Activated CD4-positive, alpha-beta T cell treated with anti-CD3 and anti-CD28 coated beads, Interleukin-2, amount 50 U/mL, for 16 hours (primary cell): ENCODE measurements at regions not wholly inside any gene's neighbourhood (a gene's known extent, or its start where the extent isn't known, plus 50 kb on each side); places are given as distances from the start of the nearest gene placed in this dataset.

Source experiments
- DNase-seq: peaks from one replicate; pipeline ENCODE4 v3.0.0-alpha.2; 2020

DNA sequence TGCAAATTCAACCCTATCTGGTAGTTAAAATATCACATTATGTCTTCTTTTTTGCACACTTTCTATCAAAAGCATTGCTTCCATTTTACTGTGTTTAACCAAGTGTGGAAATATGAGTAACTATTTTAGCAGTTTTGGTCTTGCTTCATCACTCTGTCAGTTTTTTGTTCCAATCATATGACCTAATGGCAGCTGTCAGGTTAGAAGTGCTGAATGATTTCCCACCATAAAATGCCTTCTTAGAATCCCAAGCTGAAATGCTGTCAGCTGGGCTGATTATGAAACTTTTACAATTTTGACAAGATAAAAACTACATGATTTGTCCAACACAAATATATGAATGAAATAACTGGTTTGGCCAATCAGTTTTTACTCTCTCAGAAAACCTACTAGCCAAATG is 1654.6 kb upstream of the RAG2 start:
- no peak for DNase-seq

DNA sequence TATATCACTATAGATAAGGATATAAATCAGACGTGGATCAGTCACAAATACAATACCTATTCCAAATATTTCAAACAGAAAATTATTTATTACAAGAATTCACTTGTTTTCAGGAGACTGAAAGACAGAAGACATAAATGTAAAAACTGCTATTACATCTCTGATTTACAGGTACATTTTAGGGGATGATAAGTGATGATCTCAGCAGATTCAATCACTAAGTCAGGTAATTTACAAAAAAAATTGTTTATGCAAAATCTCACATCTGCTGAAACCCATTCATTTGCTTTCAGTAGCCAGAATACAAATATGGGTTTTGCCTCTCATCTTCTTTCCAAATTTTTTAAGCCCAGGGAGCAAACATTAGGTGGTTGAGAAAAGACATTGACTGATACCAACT is 1648.4 kb upstream of the RAG2 start:
- no peak for DNase-seq

- no peak for DNase-seq
These were observed 1628.6 kb upstream of the RAG2 start for GRCh38 chr11:38226684-38227083.

- DNase-seq, result no peak
These were observed 1623.3 kb upstream of the RAG2 start for GRCh38 chr11:38221295-38221694.

DNA sequence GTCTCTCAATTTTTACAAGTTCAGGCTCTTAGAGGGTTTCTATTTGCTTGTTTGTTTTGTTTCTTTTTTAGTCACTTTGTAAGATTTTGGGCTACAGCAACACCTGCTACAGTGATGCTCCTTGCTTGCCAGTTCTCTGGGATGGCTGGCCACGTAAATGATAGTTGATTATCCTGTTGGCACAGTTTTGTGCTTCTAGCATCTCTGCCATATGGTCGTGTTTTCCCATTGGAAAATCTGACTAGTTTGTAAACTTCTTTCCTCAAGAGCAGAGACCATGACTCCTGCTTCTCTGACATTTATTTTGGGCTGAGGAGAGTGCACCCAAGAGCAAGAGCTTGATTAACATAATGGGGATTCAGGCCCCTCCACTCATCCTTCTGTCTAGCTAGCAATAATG is 1621.6 kb upstream of the RAG2 start:
- DNase-seq, result no peak

DNA sequence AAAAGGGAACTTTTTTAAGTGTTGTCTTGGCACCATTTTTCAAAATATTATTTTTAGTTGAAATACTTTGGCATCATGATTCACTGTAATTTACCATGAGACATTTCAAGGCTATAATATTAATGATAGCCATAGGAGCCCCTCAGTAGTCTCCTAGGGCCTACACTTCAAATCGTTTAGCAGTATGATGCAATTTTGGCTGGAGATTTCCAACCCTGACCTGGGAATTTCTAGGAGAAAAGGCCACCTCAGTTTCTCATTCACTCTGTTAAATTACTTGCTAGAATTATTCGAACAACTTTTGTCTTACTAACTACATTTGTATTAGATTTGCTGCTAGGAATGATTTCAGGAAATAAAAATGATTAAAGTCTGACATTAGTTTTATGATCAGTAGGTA is 1610.9 kb upstream of the RAG2 start:
- DNase-seq, result no peak

DNA sequence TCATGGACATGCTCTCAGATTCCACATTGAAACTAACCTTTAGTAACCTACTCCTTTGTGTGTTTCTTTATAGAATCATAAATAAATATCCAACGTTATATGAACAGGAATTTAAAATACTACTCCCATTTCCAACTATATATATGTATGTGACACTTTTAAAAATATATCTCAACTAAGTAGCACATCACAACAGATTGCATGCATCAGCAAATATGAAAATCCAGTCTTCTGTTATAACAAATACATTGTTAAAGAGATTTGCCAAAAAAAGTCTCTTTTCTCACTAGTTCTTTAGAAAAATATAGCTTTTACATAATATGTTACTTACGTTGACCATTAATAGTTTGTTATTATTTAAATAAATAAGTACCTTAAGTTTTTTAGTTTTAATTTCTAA is 1608.6 kb upstream of the RAG2 start:
- DNase-seq, result no peak

DNA sequence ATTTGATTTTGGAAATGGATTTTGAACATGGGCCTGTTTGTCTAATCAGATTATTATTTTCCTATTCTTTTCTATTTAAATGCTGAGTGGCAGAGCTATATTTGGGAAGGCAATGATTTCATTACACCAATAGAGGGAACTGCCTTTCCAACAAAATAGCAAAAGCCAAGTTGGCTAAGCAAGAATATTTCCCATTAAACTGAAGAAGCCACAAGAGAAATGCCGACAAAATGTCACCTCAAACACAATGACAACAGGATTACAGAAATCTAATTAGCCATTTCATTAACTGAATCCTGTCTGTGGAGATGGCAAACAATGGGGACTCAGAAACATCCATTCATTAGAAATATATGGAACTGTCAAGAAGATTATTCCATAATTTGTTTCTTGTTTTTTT is 1593.1 kb upstream of the RAG2 start:
- DNase-seq, result no peak

DNA sequence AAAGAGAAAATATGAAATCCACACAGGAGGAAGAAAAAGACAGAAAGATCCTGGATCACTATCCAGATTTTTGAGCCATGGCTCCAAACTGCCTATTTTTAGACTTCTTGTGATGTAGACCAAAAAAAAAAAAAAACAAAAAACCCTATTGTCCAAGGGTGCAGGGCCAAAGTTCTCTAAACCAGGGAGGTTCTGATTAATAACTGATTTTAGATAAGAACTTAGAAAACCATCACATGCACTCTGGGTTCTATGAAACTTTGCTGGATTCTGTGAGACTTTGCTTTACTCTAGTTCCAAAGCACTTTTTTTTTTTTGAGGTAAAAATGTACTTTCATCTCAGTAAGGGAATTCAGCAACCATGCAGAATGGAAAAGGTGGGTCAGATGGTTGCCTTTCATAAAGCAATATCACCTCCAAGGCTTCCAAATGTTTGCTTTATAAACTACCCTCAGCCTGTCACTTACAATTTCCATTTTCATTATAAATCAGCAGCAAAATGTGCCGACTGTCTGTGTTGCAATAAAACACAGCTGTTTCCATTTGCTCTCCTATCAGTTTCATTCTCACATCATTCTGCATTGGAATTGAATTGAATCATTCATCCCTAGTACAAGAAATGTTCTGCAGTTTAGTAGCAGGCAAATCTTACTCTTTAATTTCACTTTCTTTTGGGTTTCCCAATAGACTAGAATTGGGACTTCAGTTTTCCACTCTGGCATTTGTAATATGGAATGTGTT is 1584.3 kb upstream of the RAG2 start:
- no peak for DNase-seq

- DNase-seq, result no peak
These were observed 1578.8 kb upstream of the RAG2 start for GRCh38 chr11:38176686-38177322.

- no peak for DNase-seq
These were observed 1575.6 kb upstream of the RAG2 start for GRCh38 chr11:38173676-38174075.

GRCh38 chr11:38169286-38169685 is 1571.2 kb upstream of the RAG2 start:
- DNase-seq, result no peak

GRCh38 chr11:38163526-38163925 is 1565.5 kb upstream of the RAG2 start:
- no peak for DNase-seq

DNA sequence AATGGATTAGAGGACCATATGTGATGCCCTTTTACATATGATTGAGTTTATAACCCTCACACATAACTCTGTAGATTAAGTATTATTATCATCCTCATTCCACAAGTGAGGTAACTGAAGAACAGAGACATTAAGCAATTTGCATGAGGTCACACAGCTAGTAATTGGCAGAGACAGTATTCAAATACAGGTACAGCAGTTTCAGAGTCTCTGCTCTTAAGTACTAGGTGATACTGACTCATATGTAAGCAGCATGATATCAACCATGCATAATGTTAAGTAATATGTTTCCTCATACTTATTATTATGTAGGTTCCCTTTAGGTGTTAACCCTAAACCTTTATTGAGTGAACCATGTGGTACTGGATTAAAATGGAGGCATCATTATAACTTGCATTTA is 1562.4 kb upstream of the RAG2 start:
- no peak for DNase-seq

GRCh38 chr11:38159038-38159437 is 1561.0 kb upstream of the RAG2 start:
- no peak for DNase-seq

DNA sequence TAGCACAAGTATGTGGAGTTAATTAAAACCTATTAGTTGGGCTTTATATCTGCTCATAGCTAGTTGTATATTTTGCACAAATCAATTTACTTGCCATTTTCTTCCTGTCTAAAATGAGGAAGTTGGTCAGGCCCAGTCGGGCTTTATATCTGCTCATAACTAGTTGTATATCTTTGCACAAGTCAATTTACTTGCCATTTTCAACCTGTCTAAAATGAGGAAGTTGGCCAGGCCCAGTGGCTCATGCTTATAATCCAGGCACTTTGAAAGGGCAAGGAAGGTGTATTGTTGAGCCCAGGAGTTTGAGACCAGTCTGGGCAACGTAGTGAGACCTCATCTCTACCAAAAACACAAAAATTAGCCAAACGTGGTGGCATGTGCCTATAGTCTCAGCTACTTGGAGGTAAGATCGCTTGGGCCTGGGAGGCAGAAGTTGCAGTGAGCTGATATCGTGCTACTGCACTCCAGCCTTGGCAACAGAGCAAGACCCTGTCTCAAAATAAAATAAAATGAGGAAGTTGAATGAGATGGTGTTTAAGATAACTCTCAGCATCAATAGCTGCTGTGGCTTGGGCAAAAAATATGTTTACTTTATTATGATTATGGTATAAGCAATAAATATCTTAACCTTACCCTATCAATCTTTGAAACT is 1558.6 kb upstream of the RAG2 start:
- no peak for DNase-seq

DNA sequence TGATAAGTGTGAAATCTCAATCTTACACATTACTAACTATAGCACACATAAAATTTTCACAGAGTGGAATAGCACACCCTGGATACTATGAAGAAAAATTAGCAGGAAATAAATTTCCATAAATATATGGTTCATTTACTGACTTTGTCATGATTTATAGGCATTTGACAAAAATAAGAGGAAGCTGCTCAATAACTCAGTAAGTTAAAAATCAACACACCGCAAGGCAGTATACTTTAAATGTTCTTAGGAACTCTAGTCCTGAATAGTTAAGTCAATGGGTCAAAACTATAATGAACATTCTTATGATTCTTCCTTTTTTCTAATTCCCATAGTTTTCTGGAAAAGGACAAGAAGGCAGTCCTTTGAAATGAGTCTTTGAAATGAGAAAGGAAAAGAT is 1557.8 kb upstream of the RAG2 start:
- no peak for DNase-seq

DNA sequence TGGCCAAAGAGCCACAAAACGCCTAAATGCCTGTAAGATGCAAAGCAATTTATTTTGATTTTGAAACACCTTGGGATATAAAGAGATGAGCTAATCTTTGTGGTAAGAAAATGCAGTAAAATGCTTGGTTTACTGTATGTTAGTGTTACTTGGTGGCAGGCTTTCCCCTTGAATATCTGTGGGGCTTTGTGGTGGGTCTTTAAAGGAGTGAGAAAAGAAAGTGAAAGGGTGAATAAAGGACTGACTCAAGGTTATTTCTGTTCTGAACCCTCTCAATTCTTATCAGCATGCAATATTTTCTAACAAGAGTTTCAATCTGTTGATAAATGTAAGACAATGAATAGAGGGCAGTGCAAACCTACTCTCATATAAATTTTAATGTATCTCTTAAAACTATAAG is 1555.9 kb upstream of the RAG2 start:
- no peak for DNase-seq

GRCh38 chr11:38143852-38144251 is 1545.8 kb upstream of the RAG2 start:
- no peak for DNase-seq

DNA sequence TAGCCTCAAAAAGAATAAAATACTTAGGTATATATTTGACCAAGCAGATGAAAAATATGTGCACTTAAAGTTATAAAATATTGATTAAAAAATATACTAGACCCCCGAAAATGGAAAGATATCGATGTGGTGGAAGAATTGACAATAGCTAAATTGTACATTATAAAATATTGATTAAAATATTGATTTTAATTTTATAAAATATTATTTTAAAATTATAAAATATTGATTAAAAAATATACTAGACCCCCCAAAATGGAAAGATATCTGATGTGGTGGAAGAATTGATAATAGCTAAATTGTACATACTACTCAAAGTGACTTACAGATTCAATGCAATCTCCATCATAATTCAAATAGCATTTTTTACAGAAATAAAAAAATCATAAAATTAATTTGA is 1540.9 kb upstream of the RAG2 start:
- DNase-seq, result no peak

DNA sequence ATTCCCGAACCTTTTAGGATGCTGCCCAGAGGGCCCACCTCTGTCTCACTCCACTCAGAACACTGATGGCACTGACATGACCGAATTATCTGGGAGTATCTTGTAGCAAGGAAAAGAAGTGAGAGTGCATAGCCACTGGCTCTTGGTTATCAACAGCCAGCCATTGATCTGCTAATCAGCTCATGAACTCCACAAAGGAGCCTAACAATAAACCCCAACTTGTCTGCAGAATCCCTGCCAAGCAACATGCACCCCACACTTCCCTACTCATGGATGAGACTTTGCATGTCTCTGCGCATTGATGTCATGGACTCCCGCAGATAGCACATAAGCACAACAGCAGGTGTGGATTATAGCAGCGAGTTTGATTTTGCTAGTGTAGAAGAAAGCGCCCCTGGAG is 1538.9 kb upstream of the RAG2 start:
- DNase-seq, result no peak

- DNase-seq, result no peak
These were observed 1533.5 kb upstream of the RAG2 start for GRCh38 chr11:38131535-38131934.

GRCh38 chr11:38130976-38131375 is 1532.9 kb upstream of the RAG2 start:
- no peak for DNase-seq

- DNase-seq, result no peak
These were observed 1532.5 kb upstream of the RAG2 start for GRCh38 chr11:38130514-38130913.

GRCh38 chr11:38123673-38124072 is 1525.6 kb upstream of the RAG2 start:
- no peak for DNase-seq
